ENCODE measurements at regions not wholly inside any gene's neighbourhood (a gene's known extent, or its start where the extent isn't known, plus 50 kb on each side); places are given as distances from the start of the nearest gene placed in this dataset.

DNA sequence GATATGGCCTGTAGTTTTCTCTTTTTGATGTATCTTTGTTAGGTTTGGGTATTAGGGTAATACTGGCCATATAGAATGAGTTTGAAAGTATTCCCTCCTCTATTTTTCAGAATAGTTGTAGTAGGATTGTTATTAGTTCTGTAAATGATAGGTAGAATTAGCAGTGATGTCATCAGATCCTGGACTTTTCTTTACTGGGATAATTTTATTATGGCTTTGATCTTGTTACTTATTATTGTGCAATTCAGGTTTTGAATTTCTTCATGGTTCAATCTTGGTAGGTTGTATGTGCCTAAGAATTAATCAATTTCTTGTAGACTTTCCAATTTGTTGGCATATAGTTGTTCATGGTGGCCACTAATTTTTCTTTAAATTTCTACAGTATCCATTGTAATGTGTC is 916.6 kb downstream of the CCDC85A start:
- no peak overlapping the region for H3K4me3 ChIP-seq
- no peak for DNase-seq (ENCODE audit: low spot score in 2 of 2)
- no peak overlapping the region for H3K27ac ChIP-seq
- no peaks in the 10 kb centered on the region for H3K27me3 ChIP-seq
- peaks cover 0 to 20% (median 5%) of the 10 kb centered on the region in 4 donors for H3K9me3 ChIP-seq
- no peaks in the 10 kb centered on the region for H3K36me3 ChIP-seq
- TF ChIP-seq POLR2A (IDR thresholded peaks at IDR 0.05) (no peak), EP300 (IDR thresholded peaks at IDR 0.05) (no peak)
- TF ChIP-seq, protein P1, sequence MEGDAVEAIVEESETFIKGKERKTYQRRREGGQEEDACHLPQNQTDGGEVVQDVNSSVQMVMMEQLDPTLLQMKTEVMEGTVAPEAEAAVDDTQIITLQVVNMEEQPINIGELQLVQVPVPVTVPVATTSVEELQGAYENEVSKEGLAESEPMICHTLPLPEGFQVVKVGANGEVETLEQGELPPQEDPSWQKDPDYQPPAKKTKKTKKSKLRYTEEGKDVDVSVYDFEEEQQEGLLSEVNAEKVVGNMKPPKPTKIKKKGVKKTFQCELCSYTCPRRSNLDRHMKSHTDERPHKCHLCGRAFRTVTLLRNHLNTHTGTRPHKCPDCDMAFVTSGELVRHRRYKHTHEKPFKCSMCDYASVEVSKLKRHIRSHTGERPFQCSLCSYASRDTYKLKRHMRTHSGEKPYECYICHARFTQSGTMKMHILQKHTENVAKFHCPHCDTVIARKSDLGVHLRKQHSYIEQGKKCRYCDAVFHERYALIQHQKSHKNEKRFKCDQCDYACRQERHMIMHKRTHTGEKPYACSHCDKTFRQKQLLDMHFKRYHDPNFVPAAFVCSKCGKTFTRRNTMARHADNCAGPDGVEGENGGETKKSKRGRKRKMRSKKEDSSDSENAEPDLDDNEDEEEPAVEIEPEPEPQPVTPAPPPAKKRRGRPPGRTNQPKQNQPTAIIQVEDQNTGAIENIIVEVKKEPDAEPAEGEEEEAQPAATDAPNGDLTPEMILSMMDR (IDR thresholded peaks at IDR 0.05) = no peak
- H3K4me1 ChIP-seq = no peaks in the 10 kb centered on the region

GRCh38 chr2:57105694-57106093 is 921.9 kb downstream of the CCDC85A start:
- H3K27ac ChIP-seq = no peak overlapping the region
- H3K4me3 ChIP-seq = no peak overlapping the region
- peaks cover 0 to 13% (median 0%) of the 10 kb centered on the region in 4 donors for H3K9me3 ChIP-seq
- H3K4me1 ChIP-seq = no peaks in the 10 kb centered on the region
- whole genome bisulfite sequencing, 2 donors = 64 to 66% methylated on average over 3 to 4 of the region's 4 CpGs
- no peak for DNase-seq (ENCODE audit: low spot score in 2 of 2)
- no peaks in the 10 kb centered on the region for H3K27me3 ChIP-seq
- TF ChIP-seq, protein P1 (IDR thresholded peaks at IDR 0.05) = no peak
- TF ChIP-seq POLR2A (IDR thresholded peaks at IDR 0.05) = no peak
- no peak for TF ChIP-seq EP300 (IDR thresholded peaks at IDR 0.05)
- H3K36me3 ChIP-seq = no peaks in the 10 kb centered on the region

- WGBS, 2 donors = 75 to 77% methylated on average over 2 of the region's 2 CpGs
- no peaks in the 10 kb centered on the region for H3K36me3 ChIP-seq
Observed at GRCh38 chr2:57107353-57107752, 923.6 kb downstream of the CCDC85A start.

GRCh38 chr2:57111531-57111930 is 927.7 kb downstream of the CCDC85A start:
- no peaks in the 10 kb centered on the region for H3K27me3 ChIP-seq
- TF ChIP-seq EP300 (IDR thresholded peaks at IDR 0.05) (no peak), POLR2A (IDR thresholded peaks at IDR 0.05) (no peak)
- TF ChIP-seq, protein P1 (IDR thresholded peaks at IDR 0.05) = no peak
- H3K4me3 ChIP-seq = no peak overlapping the region
- H3K9me3 ChIP-seq = peaks cover 0 to 13% (median 0%) of the 10 kb centered on the region in 4 donors
- WGBS, 2 donors = 96 to 98% methylated on average over 2 of the region's 2 CpGs
- H3K36me3 ChIP-seq = no peaks in the 10 kb centered on the region
- no peaks in the 10 kb centered on the region for H3K4me1 ChIP-seq
- DNase-seq (ENCODE audit: low spot score in 2 of 2) = no peak
- H3K27ac ChIP-seq = no peak overlapping the region

More at GRCh38 chr2:57107353-57107752, 923.6 kb downstream of the CCDC85A start:
- no peaks in the 10 kb centered on the region for H3K27me3 ChIP-seq
- TF ChIP-seq POLR2A (IDR thresholded peaks at IDR 0.05) = no peak
- no peak for TF ChIP-seq EP300 (IDR thresholded peaks at IDR 0.05)
- TF ChIP-seq, protein P1 (IDR thresholded peaks at IDR 0.05) = no peak
- no peak for DNase-seq (ENCODE audit: low spot score in 2 of 2)
- H3K9me3 ChIP-seq = peaks cover 0 to 13% (median 0%) of the 10 kb centered on the region in 4 donors
- H3K4me1 ChIP-seq = no peaks in the 10 kb centered on the region
- no peak overlapping the region for H3K27ac ChIP-seq
- H3K4me3 ChIP-seq = no peak overlapping the region

- H3K4me1 ChIP-seq = no peaks in the 10 kb centered on the region
- H3K36me3 ChIP-seq = no peaks in the 10 kb centered on the region
- H3K27me3 ChIP-seq = no peaks in the 10 kb centered on the region
- no peaks in the 10 kb centered on the region for H3K9me3 ChIP-seq
- no peak for TF ChIP-seq EP300 (IDR thresholded peaks at IDR 0.05)
- no peak for TF ChIP-seq POLR2A (IDR thresholded peaks at IDR 0.05)
- TF ChIP-seq, protein P1 (IDR thresholded peaks at IDR 0.05) = no peak
- H3K27ac ChIP-seq = no peak overlapping the region
- no peak overlapping the region for H3K4me3 ChIP-seq
- DNase-seq (ENCODE audit: low spot score in 2 of 2) = no peak
Observed at GRCh38 chr2:57119141-57119540, 927.5 kb upstream of the VRK2 start.

Measured in tibial nerve (tissue), 4 donors.